HG03442 (cell line): ENCODE measurements at regions not wholly inside any gene's neighbourhood (a gene's known extent, or its start where the extent isn't known, plus 50 kb on each side); places are given as distances from the start of the nearest gene placed in this dataset.

Experiments
- ATAC-seq: cut with Tn5 transposase; IDR thresholded peaks from one replicate; pipeline ENCODE4 v1.9.1; 2021; ENCODE audit warnings: mild to moderate bottlenecking, moderate library complexity; ENCODE audit not compliant: unreplicated experiment

DNA sequence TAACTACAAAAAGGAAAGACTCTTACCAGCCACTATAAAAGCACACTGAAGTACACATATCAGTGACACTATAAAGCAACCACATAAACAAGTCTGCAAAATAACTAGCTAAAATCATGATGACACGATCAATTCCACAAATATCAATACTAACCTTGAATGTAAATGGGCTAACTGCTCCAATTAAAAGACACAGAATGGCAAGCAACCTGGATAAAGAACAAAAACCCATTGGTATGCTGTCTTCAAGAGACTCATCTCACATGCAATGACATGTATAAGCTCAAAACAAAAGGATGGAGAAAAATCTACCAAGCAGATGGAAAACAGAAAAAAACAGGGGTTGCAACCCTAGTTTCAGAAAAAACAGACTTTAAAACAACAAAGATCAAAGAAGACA is 59.7 kb upstream of the LYPLAL1 start:
- no peak for ATAC-seq

- no peak for ATAC-seq
Measured at GRCh38 chr1:219119839-219120238, 53.8 kb upstream of the LYPLAL1 start.

GRCh38 chr1:219120624-219121544 is 52.8 kb upstream of the LYPLAL1 start:
- no peak for ATAC-seq

DNA sequence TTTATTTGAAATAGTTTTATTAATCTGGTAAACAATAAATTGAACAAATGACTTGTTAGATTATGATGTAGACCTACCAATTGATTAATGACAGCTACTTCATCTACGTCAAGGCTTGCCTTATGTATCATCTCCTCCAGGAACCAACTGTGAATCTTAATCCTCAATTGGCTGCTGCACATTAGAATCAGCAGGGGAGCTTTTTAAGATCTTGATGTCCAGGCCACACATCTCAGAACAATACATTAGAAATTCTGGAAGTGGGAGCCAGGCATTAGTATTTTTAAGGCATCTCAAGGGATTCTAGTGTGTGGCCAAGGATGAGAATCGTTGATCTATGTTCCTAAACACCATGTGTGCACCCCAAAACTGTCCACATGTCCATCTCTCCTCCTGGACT is 52.0 kb upstream of the LYPLAL1 start:
- no peak for ATAC-seq

DNA sequence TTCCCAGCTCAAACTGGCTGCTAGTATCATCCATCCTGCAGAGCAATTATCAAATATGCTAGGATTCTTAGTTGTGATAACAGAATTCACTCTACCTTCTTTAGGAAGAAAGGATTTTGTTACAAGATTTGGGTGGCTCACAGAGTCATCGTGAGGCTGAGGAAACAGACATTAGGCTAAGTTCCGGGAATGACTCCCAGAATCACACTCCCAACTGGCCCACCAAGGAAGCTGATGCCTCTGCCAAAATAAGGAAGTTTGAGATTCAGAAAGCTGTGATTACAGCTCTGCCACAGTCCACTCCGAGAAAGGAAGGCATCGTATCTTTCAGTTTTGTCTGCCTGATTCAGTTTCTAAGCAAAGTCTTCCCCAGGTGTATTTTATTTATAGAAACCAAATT is 50.6 kb upstream of the LYPLAL1 start:
- ATAC-seq = no peak
